Parathyroid adenoma (tissue), 2 donors: ENCODE measurements at regions not wholly inside any gene's neighbourhood (a gene's known extent, or its start where the extent isn't known, plus 50 kb on each side); places are given as distances from the start of the nearest gene placed in this dataset.

Experiments used
- H2AFZ ChIP-seq: fragments of 300-600 bp; sonication (generic); one replicate; pipeline ENCODE4 v1.7.0; 2017; ENCODE audit warnings: antibody characterized with exemption, mild to moderate bottlenecking
- H3K27ac ChIP-seq: fragments of 300-600 bp; sonication (generic); one replicate; pipeline ENCODE4 v1.7.0; 2017
- H3K27me3 ChIP-seq: fragments of 300-600 bp; sonication (generic); one replicate; pipeline ENCODE4 v1.7.0; 2017; ENCODE audit warnings: low read length; ENCODE audit not compliant: control insufficient read depth, insufficient read depth
- H3K36me3 ChIP-seq: fragments of 300-600 bp; sonication (generic); one replicate; pipeline ENCODE4 v1.7.0; 2017; ENCODE audit warnings: low read length; ENCODE audit not compliant: control insufficient read depth, insufficient read depth
- H3K4me1 ChIP-seq: fragments of 300-600 bp; sonication (generic); one replicate; pipeline ENCODE4 v1.7.0; 2017; ENCODE audit warnings: control low read depth
- H3K4me2 ChIP-seq: fragments of 300-600 bp; sonication (generic); one replicate; pipeline ENCODE4 v1.7.0; 2017; ENCODE audit warnings: low read length
- H3K4me3 ChIP-seq: fragments of 300-600 bp; sonication (generic); one replicate; pipeline ENCODE4 v1.7.0; 2017; ENCODE audit warnings: low read depth, low read length
- H3K79me2 ChIP-seq: fragments of 300-600 bp; sonication (generic); one replicate; pipeline ENCODE4 v1.7.0; 2017; ENCODE audit warnings: control low read depth
- H3K9ac ChIP-seq: fragments of 300-600 bp; sonication (generic); one replicate; pipeline ENCODE4 v1.7.0; 2017; ENCODE audit warnings: mild to moderate bottlenecking
- H3K9me3 ChIP-seq: fragments of 300-600 bp; sonication (generic); one replicate; pipeline ENCODE4 v1.7.0; 2017; ENCODE audit warnings: low read length; ENCODE audit not compliant: control insufficient read depth
- TF ChIP-seq, protein P1 (sequence below): fragments of 300-600 bp; sonication (generic); IDR thresholded peaks from one replicate; pipeline ENCODE4 v1.7.0; 2017; ENCODE audit warnings: antibody characterized with exemption, mild to moderate bottlenecking
- donor health status: primary hyperparathyroidism.

DNA sequence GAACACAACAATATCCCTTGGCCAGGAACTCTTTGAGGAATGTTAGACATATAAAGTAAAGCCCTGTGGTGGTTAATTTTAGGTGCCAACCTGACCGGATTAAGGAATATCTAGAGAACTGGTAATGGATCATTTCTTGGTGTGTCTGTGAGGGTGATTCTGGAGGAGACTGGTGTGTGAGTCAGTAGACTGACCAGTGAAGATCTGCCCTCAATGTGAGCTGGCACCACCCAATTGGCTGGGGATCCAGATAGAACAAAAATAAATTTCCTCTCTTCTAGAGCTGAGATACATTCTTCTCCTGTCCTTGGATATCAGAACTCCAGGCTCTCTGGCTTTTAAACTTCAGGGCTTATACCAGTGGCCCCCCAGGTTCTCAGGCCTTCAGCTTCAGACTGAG lies 56.2 kb upstream of the TNPO1 start:
- Histone ChIP-seq H3K79me2 (no peaks in the 10 kb centered on the region), H3K9ac (no peak overlapping the region), H3K27me3 (no peaks in the 10 kb centered on the region), H3K36me3 (no peaks in the 10 kb centered on the region), H3K4me2 (no peak overlapping the region), H2AFZ (no peak overlapping the region), H3K4me3 (no peak overlapping the region), H3K9me3 (no peaks in the 10 kb centered on the region), H3K27ac (no peak overlapping the region), H3K4me1 (no peaks in the 10 kb centered on the region)
- TF ChIP-seq, protein P1, sequence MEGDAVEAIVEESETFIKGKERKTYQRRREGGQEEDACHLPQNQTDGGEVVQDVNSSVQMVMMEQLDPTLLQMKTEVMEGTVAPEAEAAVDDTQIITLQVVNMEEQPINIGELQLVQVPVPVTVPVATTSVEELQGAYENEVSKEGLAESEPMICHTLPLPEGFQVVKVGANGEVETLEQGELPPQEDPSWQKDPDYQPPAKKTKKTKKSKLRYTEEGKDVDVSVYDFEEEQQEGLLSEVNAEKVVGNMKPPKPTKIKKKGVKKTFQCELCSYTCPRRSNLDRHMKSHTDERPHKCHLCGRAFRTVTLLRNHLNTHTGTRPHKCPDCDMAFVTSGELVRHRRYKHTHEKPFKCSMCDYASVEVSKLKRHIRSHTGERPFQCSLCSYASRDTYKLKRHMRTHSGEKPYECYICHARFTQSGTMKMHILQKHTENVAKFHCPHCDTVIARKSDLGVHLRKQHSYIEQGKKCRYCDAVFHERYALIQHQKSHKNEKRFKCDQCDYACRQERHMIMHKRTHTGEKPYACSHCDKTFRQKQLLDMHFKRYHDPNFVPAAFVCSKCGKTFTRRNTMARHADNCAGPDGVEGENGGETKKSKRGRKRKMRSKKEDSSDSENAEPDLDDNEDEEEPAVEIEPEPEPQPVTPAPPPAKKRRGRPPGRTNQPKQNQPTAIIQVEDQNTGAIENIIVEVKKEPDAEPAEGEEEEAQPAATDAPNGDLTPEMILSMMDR = no peak

DNA sequence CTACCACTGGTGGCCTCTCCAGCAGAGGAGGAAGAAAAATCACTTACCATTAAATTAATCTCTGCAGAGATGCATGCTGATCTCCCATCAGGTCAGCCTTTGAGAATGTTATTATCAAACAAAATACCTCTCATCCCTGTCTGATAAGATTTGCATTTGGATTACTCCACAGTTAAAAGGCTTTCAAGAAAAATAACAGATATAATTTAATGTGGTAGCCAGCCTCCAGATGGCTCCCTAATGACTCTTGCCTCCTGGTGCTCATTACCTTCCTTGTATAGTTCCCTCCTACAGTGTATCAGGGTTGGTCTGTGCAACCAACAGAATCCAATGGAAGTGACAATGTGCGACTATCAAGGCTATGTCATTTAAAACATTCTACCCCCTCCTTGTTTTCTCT lies 63.6 kb upstream of the TNPO1 start:
- no peak overlapping the region for H3K9ac ChIP-seq
- H3K9me3 ChIP-seq = no peaks in the 10 kb centered on the region
- TF ChIP-seq, protein P1 = no peak
- no peaks in the 10 kb centered on the region for H3K4me1 ChIP-seq
- no peaks in the 10 kb centered on the region for H3K36me3 ChIP-seq
- H3K27ac ChIP-seq = no peak overlapping the region
- no peaks in the 10 kb centered on the region for H3K79me2 ChIP-seq
- no peak overlapping the region for H3K4me2 ChIP-seq
- H2AFZ ChIP-seq = no peak overlapping the region
- H3K27me3 ChIP-seq = no peaks in the 10 kb centered on the region
- H3K4me3 ChIP-seq = no peak overlapping the region

DNA sequence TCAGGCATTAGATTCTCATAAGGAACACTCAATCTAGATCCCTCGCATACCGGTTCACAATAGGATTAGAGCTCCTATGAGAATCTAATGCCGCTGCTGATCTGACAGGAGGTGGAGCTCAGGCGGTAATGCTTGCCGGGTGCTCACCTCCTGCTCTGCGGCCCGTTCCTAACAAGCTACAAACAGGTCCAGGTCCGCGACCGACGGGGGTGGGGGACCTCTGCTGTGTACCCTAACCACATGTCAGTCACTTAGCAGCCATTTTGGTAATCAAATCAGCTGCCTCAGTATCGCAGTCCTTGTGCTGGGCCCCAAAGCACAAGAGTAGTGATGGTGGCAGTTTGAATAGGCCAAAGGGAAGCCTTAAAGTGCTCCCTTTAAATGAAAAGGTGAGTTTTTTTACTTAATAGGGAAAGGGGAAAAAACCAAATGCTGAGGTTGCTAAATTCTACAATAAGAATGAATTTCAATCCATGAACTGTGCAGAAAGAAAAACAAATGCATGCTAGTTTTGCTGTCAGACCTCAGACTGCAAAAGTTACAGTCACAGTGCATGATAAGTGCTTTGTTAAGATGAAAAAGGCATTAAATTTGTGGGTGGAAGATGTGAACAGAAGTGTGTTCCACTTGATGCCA lies 67.0 kb upstream of the TNPO1 start:
- H3K9me3 ChIP-seq = no peaks in the 10 kb centered on the region
- no peaks in the 10 kb centered on the region for H3K36me3 ChIP-seq
- TF ChIP-seq, protein P1 = no peak
- no peak overlapping the region for H3K9ac ChIP-seq
- no peaks in the 10 kb centered on the region for H3K79me2 ChIP-seq
- no peak overlapping the region for H3K4me2 ChIP-seq
- H3K4me3 ChIP-seq = no peak overlapping the region
- H2AFZ ChIP-seq = no peak overlapping the region
- H3K27ac ChIP-seq = no peak overlapping the region
- H3K4me1 ChIP-seq = no peaks in the 10 kb centered on the region
- no peaks in the 10 kb centered on the region for H3K27me3 ChIP-seq

DNA sequence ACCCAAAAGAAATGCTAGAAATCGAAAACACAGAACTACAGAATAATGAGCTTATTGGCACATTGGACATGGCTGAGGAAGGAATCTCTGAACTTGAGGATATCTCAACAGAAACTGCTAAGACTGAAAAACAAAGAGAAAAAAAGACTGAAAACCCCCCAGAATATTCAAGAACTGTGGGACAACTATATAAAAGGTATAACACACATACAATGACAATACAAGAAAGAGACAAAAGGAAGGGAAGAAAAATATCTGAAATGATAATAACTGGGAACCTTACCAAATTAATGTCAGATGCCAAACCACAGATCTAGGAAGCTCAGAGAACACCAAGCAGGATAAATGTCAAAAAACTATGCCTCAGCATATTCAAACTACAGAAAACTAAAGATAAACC lies 68.6 kb upstream of the TNPO1 start:
- TF ChIP-seq, protein P1 = no peak
- no peak overlapping the region for H3K9ac ChIP-seq
- H3K36me3 ChIP-seq = no peaks in the 10 kb centered on the region
- no peaks in the 10 kb centered on the region for H3K4me1 ChIP-seq
- no peak overlapping the region for H2AFZ ChIP-seq
- H3K79me2 ChIP-seq = no peaks in the 10 kb centered on the region
- no peaks in the 10 kb centered on the region for H3K27me3 ChIP-seq
- no peak overlapping the region for H3K27ac ChIP-seq
- H3K4me2 ChIP-seq = no peak overlapping the region
- no peak overlapping the region for H3K4me3 ChIP-seq
- no peaks in the 10 kb centered on the region for H3K9me3 ChIP-seq

DNA sequence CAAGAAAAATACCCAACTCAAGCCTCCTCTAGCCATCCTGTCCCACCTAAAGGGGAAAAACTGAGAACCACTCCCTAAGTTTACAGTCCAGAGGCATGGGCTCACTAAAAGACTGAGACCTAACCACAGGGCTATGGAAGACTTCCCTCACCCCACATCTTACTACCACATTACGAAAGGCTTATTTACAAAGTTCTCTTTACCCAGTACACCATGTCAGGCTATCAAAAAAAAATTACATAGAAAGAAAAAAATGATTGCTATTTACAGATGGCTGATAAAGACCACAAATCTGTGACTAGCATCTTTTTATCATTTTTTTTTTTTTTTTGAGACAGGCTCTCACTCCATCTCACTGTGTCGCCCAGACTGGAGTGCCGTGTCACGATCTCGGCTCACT lies 69.7 kb upstream of the TNPO1 start:
- H3K79me2 ChIP-seq = no peaks in the 10 kb centered on the region
- no peaks in the 10 kb centered on the region for H3K27me3 ChIP-seq
- TF ChIP-seq, protein P1 = no peak
- no peak overlapping the region for H3K27ac ChIP-seq
- no peak overlapping the region for H3K9ac ChIP-seq
- H3K4me2 ChIP-seq = no peak overlapping the region
- H3K9me3 ChIP-seq = no peaks in the 10 kb centered on the region
- no peak overlapping the region for H2AFZ ChIP-seq
- no peak overlapping the region for H3K4me3 ChIP-seq
- no peaks in the 10 kb centered on the region for H3K36me3 ChIP-seq
- H3K4me1 ChIP-seq = no peaks in the 10 kb centered on the region
